ENCODE measurements at regions not wholly inside any gene's neighbourhood (a gene's known extent, or its start where the extent isn't known, plus 50 kb on each side); places are given as distances from the start of the nearest gene placed in this dataset.
"Not testable (repeated sequence)": the region's sequence is repeated elsewhere in the genome, so short reads cannot be mapped to it uniquely, and the experiment has no call there.

DNA sequence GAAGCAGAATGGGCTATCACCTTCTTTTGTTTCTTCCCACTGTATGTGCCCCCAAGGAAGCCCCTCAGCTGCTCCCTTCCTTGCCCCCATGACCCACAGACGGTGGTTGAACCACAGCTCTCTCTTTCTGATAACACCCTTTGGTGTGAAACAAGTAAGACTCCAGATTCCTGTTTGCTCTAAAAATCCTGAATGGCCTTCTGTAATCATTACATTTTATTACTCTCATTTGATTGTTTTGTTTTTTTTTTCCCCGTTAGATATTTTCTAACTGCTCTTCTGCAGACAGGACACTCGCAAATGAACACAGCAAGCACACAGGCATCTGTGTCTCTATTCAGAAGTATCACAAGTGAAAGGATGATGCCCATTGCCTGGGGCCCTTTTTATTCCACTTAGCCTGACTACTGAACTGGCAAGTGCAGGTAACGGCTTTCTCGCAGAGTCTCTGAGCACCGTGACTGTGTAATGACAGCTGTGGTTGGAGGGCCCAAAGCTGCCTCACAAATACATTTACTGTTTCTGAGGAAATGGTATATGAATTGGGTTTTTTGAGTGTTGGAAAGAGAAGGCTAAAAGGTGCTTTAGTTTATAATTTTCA, 59.3 kb downstream of the OXGR1 start:
- no peaks in the 10 kb centered on the region for H3K36me3 ChIP-seq (ENCODE audit: insufficient read depth, low read length)
- ChIA-PET POLR2A (no interaction called here), CTCF (ENCODE audit: unreplicated experiment) (no interaction called here)
- H2AFZ ChIP-seq (ENCODE audit: low read length) = no peak overlapping the region
- DNase-seq (ENCODE audit: low spot score) = no peak
- no peaks in the 10 kb centered on the region for H3K4me1 ChIP-seq (ENCODE audit: insufficient read depth, low read length, poor library complexity, severe bottlenecking)
- H4K20me1 ChIP-seq (ENCODE audit: insufficient read depth, low read length) = no peaks in the 10 kb centered on the region
- TF ChIP-seq, protein P1, sequence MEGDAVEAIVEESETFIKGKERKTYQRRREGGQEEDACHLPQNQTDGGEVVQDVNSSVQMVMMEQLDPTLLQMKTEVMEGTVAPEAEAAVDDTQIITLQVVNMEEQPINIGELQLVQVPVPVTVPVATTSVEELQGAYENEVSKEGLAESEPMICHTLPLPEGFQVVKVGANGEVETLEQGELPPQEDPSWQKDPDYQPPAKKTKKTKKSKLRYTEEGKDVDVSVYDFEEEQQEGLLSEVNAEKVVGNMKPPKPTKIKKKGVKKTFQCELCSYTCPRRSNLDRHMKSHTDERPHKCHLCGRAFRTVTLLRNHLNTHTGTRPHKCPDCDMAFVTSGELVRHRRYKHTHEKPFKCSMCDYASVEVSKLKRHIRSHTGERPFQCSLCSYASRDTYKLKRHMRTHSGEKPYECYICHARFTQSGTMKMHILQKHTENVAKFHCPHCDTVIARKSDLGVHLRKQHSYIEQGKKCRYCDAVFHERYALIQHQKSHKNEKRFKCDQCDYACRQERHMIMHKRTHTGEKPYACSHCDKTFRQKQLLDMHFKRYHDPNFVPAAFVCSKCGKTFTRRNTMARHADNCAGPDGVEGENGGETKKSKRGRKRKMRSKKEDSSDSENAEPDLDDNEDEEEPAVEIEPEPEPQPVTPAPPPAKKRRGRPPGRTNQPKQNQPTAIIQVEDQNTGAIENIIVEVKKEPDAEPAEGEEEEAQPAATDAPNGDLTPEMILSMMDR (conservative IDR thresholded peaks at IDR 0.05; ENCODE audit: low read length) = no peak
- TF ChIP-seq EZH2phosphoT487 (IDR thresholded peaks at IDR 0.05; ENCODE audit: borderline replicate concordance, low read depth, low read length) = no peak
- intact Hi-C loops (cut with micrococcal nuclease; ENCODE audit: unreplicated experiment) = no loop called here
- H3K4me2 ChIP-seq (ENCODE audit: low read length) = no peak overlapping the region
- H3K9me2 ChIP-seq (ENCODE audit: insufficient read depth, low read length) = no peaks in the 10 kb centered on the region
- no peaks in the 10 kb centered on the region for H3K9me3 ChIP-seq (ENCODE audit: low read length)
- H3K79me2 ChIP-seq (ENCODE audit: insufficient read depth, low read depth, low read length) = no peaks in the 10 kb centered on the region
- H3K4me3 ChIP-seq (ENCODE audit: low read depth, low read length, poor library complexity, severe bottlenecking) = no peak overlapping the region
- H3K27ac ChIP-seq (ENCODE audit: low read depth, low read length, poor library complexity, severe bottlenecking) = no peak overlapping the region
- no TSS peak for BruUV-seq (replicated peaks)

GRCh38 chr13:96925916-96926628, 68.2 kb downstream of the OXGR1 start:
- Histone ChIP-seq H2AFZ (ENCODE audit: low read length) (no peak overlapping the region), H3K4me3 (ENCODE audit: low read depth, low read length, poor library complexity, severe bottlenecking) (no peak overlapping the region), H3K4me1 (ENCODE audit: insufficient read depth, low read length, poor library complexity, severe bottlenecking) (no peaks in the 10 kb centered on the region), H3K9me3 (ENCODE audit: low read length) (no peaks in the 10 kb centered on the region), H4K20me1 (ENCODE audit: insufficient read depth, low read length) (no peaks in the 10 kb centered on the region), H3K36me3 (ENCODE audit: insufficient read depth, low read length) (no peaks in the 10 kb centered on the region), H3K4me2 (ENCODE audit: low read length) (no peak overlapping the region), H3K79me2 (ENCODE audit: insufficient read depth, low read depth, low read length) (no peaks in the 10 kb centered on the region), H3K27ac (ENCODE audit: low read depth, low read length, poor library complexity, severe bottlenecking) (no peak overlapping the region), H3K9me2 (ENCODE audit: insufficient read depth, low read length) (no peaks in the 10 kb centered on the region)
- CTCF ChIA-PET (ENCODE audit: unreplicated experiment) = no interaction called here
- POLR2A ChIA-PET = no interaction called here
- TF ChIP-seq, protein P1 (conservative IDR thresholded peaks at IDR 0.05; ENCODE audit: low read length) = no peak
- no peak for TF ChIP-seq EZH2phosphoT487 (IDR thresholded peaks at IDR 0.05; ENCODE audit: borderline replicate concordance, low read depth, low read length)
- intact Hi-C loops (cut with micrococcal nuclease; ENCODE audit: unreplicated experiment) = no loop called here
- no peak for DNase-seq (ENCODE audit: low spot score)
- no TSS peak for BruUV-seq (replicated peaks)

DNA sequence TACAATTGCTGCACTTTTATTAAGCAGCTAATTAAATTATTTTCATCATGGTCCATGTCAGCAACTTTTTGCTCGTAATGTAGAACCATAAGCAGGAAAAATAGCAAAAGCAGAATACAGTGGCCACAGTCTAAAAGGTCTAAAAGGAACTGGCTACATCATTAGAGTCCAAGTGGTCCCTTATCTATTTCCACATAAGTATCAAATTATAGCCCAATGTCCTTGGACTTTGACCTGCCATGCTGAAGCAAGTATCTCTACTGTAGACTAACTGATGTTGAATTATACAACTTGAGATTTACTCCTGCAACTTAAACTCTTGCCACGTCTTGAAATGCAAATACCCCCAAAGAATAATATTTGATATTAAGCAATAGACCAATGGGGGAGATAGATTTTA, 68.8 kb downstream of the OXGR1 start:
- Histone ChIP-seq H3K27ac (ENCODE audit: low read depth, low read length, poor library complexity, severe bottlenecking) (no peak overlapping the region), H3K79me2 (ENCODE audit: insufficient read depth, low read depth, low read length) (no peaks in the 10 kb centered on the region), H3K4me1 (ENCODE audit: insufficient read depth, low read length, poor library complexity, severe bottlenecking) (no peaks in the 10 kb centered on the region), H3K9me2 (ENCODE audit: insufficient read depth, low read length) (no peaks in the 10 kb centered on the region), H3K36me3 (ENCODE audit: insufficient read depth, low read length) (no peaks in the 10 kb centered on the region), H3K4me2 (ENCODE audit: low read length) (no peak overlapping the region), H2AFZ (ENCODE audit: low read length) (no peak overlapping the region), H4K20me1 (ENCODE audit: insufficient read depth, low read length) (no peaks in the 10 kb centered on the region), H3K4me3 (ENCODE audit: low read depth, low read length, poor library complexity, severe bottlenecking) (no peak overlapping the region), H3K9me3 (ENCODE audit: low read length) (no peaks in the 10 kb centered on the region)
- intact Hi-C loops (cut with micrococcal nuclease; ENCODE audit: unreplicated experiment) = no loop called here
- TF ChIP-seq, protein P1 (conservative IDR thresholded peaks at IDR 0.05; ENCODE audit: low read length) = no peak
- no peak for TF ChIP-seq EZH2phosphoT487 (IDR thresholded peaks at IDR 0.05; ENCODE audit: borderline replicate concordance, low read depth, low read length)
- POLR2A ChIA-PET = no interaction called here
- CTCF ChIA-PET (ENCODE audit: unreplicated experiment) = no interaction called here
- no TSS peak for BruUV-seq (replicated peaks)
- DNase-seq (ENCODE audit: low spot score) = no peak

GRCh38 chr13:96918861-96919631, 75.2 kb downstream of the OXGR1 start:
- H3K79me2 ChIP-seq (ENCODE audit: insufficient read depth, low read depth, low read length); intact Hi-C loops (cut with micrococcal nuclease; ENCODE audit: unreplicated experiment); H3K4me2 ChIP-seq (ENCODE audit: low read length); H3K4me3 ChIP-seq (ENCODE audit: low read depth, low read length, poor library complexity, severe bottlenecking); DNase-seq (ENCODE audit: low spot score); BruUV-seq (replicated peaks); H3K4me1 ChIP-seq (ENCODE audit: insufficient read depth, low read length, poor library complexity, severe bottlenecking); H2AFZ ChIP-seq (ENCODE audit: low read length); H3K9me2 ChIP-seq (ENCODE audit: insufficient read depth, low read length); CTCF ChIA-PET (ENCODE audit: unreplicated experiment); H4K20me1 ChIP-seq (ENCODE audit: insufficient read depth, low read length); H3K36me3 ChIP-seq (ENCODE audit: insufficient read depth, low read length); H3K27ac ChIP-seq (ENCODE audit: low read depth, low read length, poor library complexity, severe bottlenecking); POLR2A ChIA-PET; H3K9me3 ChIP-seq (ENCODE audit: low read length): not testable (repeated sequence)
